ENCODE measurements at regions not wholly inside any gene's neighbourhood (a gene's known extent, or its start where the extent isn't known, plus 50 kb on each side); places are given as distances from the start of the nearest gene placed in this dataset.

DNA sequence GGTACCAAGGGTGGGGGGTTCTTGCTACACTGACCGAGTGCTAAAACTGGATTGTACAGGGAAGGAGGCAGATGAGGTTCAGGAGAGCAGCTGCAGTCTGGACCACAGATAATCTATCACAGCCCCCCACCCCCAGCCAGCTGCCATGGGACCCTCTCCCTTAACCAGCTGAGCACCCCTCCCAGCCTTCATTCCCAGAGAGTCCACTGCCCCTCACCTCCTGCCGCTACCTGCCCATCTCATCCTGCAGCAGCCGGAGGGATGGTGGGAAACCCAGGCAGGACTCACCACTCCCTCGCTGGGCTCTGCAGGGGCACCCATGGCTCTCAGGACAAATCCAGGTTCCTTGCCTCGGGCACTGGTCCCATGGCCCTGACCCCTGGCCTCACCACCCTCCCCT is 66.7 kb downstream of the MRPL36 start:
- TF ChIP-seq, protein P1, sequence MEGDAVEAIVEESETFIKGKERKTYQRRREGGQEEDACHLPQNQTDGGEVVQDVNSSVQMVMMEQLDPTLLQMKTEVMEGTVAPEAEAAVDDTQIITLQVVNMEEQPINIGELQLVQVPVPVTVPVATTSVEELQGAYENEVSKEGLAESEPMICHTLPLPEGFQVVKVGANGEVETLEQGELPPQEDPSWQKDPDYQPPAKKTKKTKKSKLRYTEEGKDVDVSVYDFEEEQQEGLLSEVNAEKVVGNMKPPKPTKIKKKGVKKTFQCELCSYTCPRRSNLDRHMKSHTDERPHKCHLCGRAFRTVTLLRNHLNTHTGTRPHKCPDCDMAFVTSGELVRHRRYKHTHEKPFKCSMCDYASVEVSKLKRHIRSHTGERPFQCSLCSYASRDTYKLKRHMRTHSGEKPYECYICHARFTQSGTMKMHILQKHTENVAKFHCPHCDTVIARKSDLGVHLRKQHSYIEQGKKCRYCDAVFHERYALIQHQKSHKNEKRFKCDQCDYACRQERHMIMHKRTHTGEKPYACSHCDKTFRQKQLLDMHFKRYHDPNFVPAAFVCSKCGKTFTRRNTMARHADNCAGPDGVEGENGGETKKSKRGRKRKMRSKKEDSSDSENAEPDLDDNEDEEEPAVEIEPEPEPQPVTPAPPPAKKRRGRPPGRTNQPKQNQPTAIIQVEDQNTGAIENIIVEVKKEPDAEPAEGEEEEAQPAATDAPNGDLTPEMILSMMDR (conservative IDR thresholded peaks at IDR 0.05), result no peak
- TF ChIP-seq EZH2 (IDR thresholded peaks at IDR 0.05; ENCODE audit: low read depth), result no peak

All from PC-9 (cell line).